Neuronal stem cell (in vitro differentiated cells): ENCODE measurements at regions not wholly inside any gene's neighbourhood (a gene's known extent, or its start where the extent isn't known, plus 50 kb on each side); places are given as distances from the start of the nearest gene placed in this dataset.
A peak's percentile ranks its signal among the peaks of the same experiment; 100 is the strongest.

Experiments
- DNase-seq: peaks from one replicate; pipeline ENCODE4 v3.0.0-alpha.2; 2013; ENCODE audit warnings: low spot score
- H2AFZ ChIP-seq: one replicate; pipeline ENCODE4 v1.6.1; 2013; ENCODE audit warnings: mild to moderate bottlenecking, low read length, inconsistent platforms
- H2AK5ac ChIP-seq: 2 replicates; pipeline ENCODE4 v1.6.1; 2013; ENCODE audit warnings: low read depth, mild to moderate bottlenecking, inconsistent platforms, low read length, moderate library complexity, mixed read lengths
- H2BK120ac ChIP-seq: 2 replicates; pipeline ENCODE4 v1.6.1; 2013; ENCODE audit warnings: low read depth, mild to moderate bottlenecking, inconsistent platforms, low read length, moderate library complexity, mixed read lengths
- H2BK12ac ChIP-seq: one replicate; pipeline ENCODE4 v1.6.1; 2013; ENCODE audit warnings: low read length, inconsistent platforms
- H2BK15ac ChIP-seq: 2 replicates; pipeline ENCODE4 v1.6.1; 2013; ENCODE audit warnings: mild to moderate bottlenecking, low read length, inconsistent platforms, mixed read lengths
- H2BK5ac ChIP-seq: one replicate; pipeline ENCODE4 v1.6.1; 2013; ENCODE audit warnings: inconsistent platforms, mild to moderate bottlenecking, low read length, moderate library complexity
- H3K14ac ChIP-seq: one replicate; pipeline ENCODE4 v1.6.1; 2013; ENCODE audit warnings: low read length, inconsistent platforms
- H3K18ac ChIP-seq: 2 replicates; pipeline ENCODE4 v1.6.1; 2013; ENCODE audit warnings: low read length, inconsistent platforms
- H3K23ac ChIP-seq: 2 replicates; pipeline ENCODE4 v1.6.1; 2013; ENCODE audit warnings: low read depth, mild to moderate bottlenecking, mixed read lengths, low read length, inconsistent platforms; ENCODE audit not compliant: poor library complexity
- H3K27ac ChIP-seq: replicated peaks from 3 replicates; pipeline ENCODE4 v1.5.1; 2013; ENCODE audit warnings: low read length, inconsistent platforms
- H3K27me3 ChIP-seq, 3 experiments: 2 replicates each; pipeline ENCODE4 v1.6.1; 2013; ENCODE audit warnings: low read length in 3 of 3, mild to moderate bottlenecking in 2 of 3, inconsistent platforms in 1 of 3, low read depth in 1 of 3, mixed read lengths in 1 of 3, moderate library complexity in 1 of 3; ENCODE audit not compliant: control insufficient read depth in 3 of 3, insufficient read depth in 3 of 3
- H3K36me3 ChIP-seq, 2 donors: replicated peaks in 1 of 2; 2 replicates each; pipeline ENCODE4 v1.6.1; 2013; ENCODE audit warnings: low read length in 2 of 2; ENCODE audit not compliant: control insufficient read depth in 2 of 2, insufficient read depth in 2 of 2
- H3K4ac ChIP-seq: 2 replicates; pipeline ENCODE4 v1.6.1; 2013; ENCODE audit warnings: inconsistent platforms, mild to moderate bottlenecking, low read length, moderate library complexity
- H3K4me1 ChIP-seq, 2 donors: 1 replicate in 1 of 2; 2 replicates in 1 of 2; pipeline ENCODE4 v1.6.1; 2013; ENCODE audit warnings: low read length in 2 of 2, low read depth in 1 of 2; ENCODE audit not compliant: control insufficient read depth in 2 of 2, insufficient read depth in 1 of 2
- H3K4me2 ChIP-seq: one replicate; pipeline ENCODE4 v1.6.1; 2013; ENCODE audit warnings: mild to moderate bottlenecking, low read length, inconsistent platforms; ENCODE audit not compliant: insufficient read depth, poor library complexity, severe bottlenecking
- H3K4me3 ChIP-seq, 2 donors: 2 replicates each; pipeline ENCODE4 v1.5.1; 2013; ENCODE audit warnings: low read length in 2 of 2, mild to moderate bottlenecking in 2 of 2, inconsistent platforms in 1 of 2, moderate library complexity in 1 of 2
- H3K79me1 ChIP-seq: one replicate; pipeline ENCODE4 v1.6.1; 2013; ENCODE audit warnings: low read depth, mild to moderate bottlenecking, inconsistent platforms, low read length, moderate library complexity
- H3K9ac ChIP-seq: one replicate; pipeline ENCODE4 v1.6.1; 2013; ENCODE audit warnings: mild to moderate bottlenecking, low read depth, low read length, inconsistent platforms; ENCODE audit not compliant: poor library complexity
- H3K9me3 ChIP-seq, 2 donors: replicated peaks in 1 of 2; 2 replicates each; pipeline versions ENCODE3 to v1.6.1; 2013; ENCODE audit warnings: low read length in 2 of 2, mild to moderate bottlenecking in 2 of 2, inconsistent platforms in 1 of 2, low read depth in 1 of 2, mixed read lengths in 1 of 2, moderate library complexity in 1 of 2; ENCODE audit not compliant: control insufficient read depth in 2 of 2, insufficient read depth in 1 of 2
- H4K8ac ChIP-seq: one replicate; pipeline ENCODE4 v1.6.1; 2013; ENCODE audit warnings: low read depth, mild to moderate bottlenecking, inconsistent platforms, low read length, moderate library complexity
- H4K91ac ChIP-seq: one replicate; pipeline ENCODE4 v1.6.1; 2013; ENCODE audit warnings: low read length, low read depth, mild to moderate bottlenecking, inconsistent platforms; ENCODE audit not compliant: poor library complexity
- WGBS, 2 donors: extraction: QIAGEN DNeasy Blood & Tissue Kit; methylation state at CpG; one replicate each; pipeline ENCODE4 v1.1.7; 2013; ENCODE audit warnings: missing lambda C conversion rate in 2 of 2, mixed read lengths in 1 of 2; ENCODE audit not compliant: insufficient read length in 2 of 2, insufficient replicate concordance in 1 of 2; ENCODE audit errors: extremely low coverage in 2 of 2; 5-methylcytosine and 5-hydroxymethylcytosine counted together

GRCh38 chr9:126228781-126229444 lies 97.7 kb upstream of the MVB12B start:
- no peak overlapping the region for H3K4ac ChIP-seq
- no peak overlapping the region for H2BK12ac ChIP-seq
- peaks cover 0 to 33% (median 5%) of the 10 kb centered on the region in 3 experiments for H3K27me3 ChIP-seq
- H3K4me2 ChIP-seq, result no peak overlapping the region
- H4K91ac ChIP-seq, result no peak overlapping the region
- peak overlapping the region; percentile 53 for H3K18ac ChIP-seq
- H3K36me3 ChIP-seq, result no peaks in the 10 kb centered on the region
- H2BK15ac ChIP-seq, result no peak overlapping the region
- no peak overlapping the region for H3K27ac ChIP-seq
- peak overlapping the region; percentile 94 for H2AK5ac ChIP-seq
- no peak overlapping the region for H2BK5ac ChIP-seq
- peak overlapping the region; percentile 63 for H3K14ac ChIP-seq
- no peaks in the 10 kb centered on the region for H3K79me1 ChIP-seq
- no peaks in the 10 kb centered on the region for H3K9me3 ChIP-seq
- DNase-seq, result peak; percentile 66
- H3K23ac ChIP-seq, result peak overlapping the region; percentile 15
- no peak overlapping the region for H3K9ac ChIP-seq
- H3K4me3 ChIP-seq, result no peak overlapping the region
- H2BK120ac ChIP-seq, result no peak overlapping the region
- WGBS, 2 donors, result no CpG with 5 or more reads among the region's 19 CpGs
- peak overlapping the region; percentile 68 for H4K8ac ChIP-seq
- H2AFZ ChIP-seq, result no peak overlapping the region
- H3K4me1 ChIP-seq, result peaks cover 0 to 4% of the 10 kb centered on the region in 2 donors

GRCh38 chr9:126229501-126229900 lies 97.1 kb upstream of the MVB12B start:
- Histone ChIP-seq H2BK5ac (no peak overlapping the region), H3K27me3 (peaks cover 0 to 27% (median 5%) of the 10 kb centered on the region in 3 experiments)

DNA sequence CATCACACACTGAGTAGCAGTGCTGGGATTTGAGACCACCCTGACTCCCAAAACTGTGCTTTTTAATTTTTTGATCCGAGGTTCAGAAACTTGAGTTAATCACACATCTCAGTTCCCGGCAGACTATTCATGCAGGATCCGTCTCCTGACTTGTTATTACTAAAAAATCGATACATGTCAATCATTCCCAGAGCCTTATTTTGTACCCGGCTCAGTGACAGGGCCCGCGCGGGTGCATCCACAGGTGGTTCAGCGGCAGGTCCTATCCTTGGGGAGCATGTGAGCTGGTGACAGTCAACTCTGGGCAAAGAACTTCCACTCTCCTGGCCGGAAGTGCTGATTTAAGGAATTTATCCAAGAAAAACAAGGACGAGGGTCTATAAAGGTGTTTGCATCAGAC lies 95.9 kb upstream of the MVB12B start:
- Histone ChIP-seq H2BK120ac (no peak overlapping the region), H3K4me2 (no peak overlapping the region), H3K9me3 (no peaks in the 10 kb centered on the region), H3K14ac (no peak overlapping the region), H3K79me1 (no peaks in the 10 kb centered on the region), H2AK5ac (no peak overlapping the region), H2BK15ac (no peak overlapping the region), H2BK5ac (no peak overlapping the region), H3K36me3 (no peaks in the 10 kb centered on the region), H3K27ac (no peak overlapping the region), H2BK12ac (no peak overlapping the region), H3K4me1 (peaks cover 0 to 4% of the 10 kb centered on the region in 2 donors), H3K27me3 (peaks cover 0 to 21% (median 5%) of the 10 kb centered on the region in 3 experiments), H3K18ac (no peak overlapping the region), H4K8ac (no peak overlapping the region), H4K91ac (no peak overlapping the region), H2AFZ (no peak overlapping the region), H3K4ac (no peak overlapping the region), H3K9ac (no peak overlapping the region), H3K4me3 (no peak overlapping the region), H3K23ac (no peak overlapping the region)
- no peak for DNase-seq
- no CpG with 5 or more reads among the region's 11 CpGs for WGBS, 2 donors

More at GRCh38 chr9:126229501-126229900, 97.1 kb upstream of the MVB12B start:
- Histone ChIP-seq H3K27ac (no peak overlapping the region), H3K4me3 (no peak overlapping the region), H3K4me1 (peaks cover 0 to 4% of the 10 kb centered on the region in 2 donors), H3K79me1 (no peaks in the 10 kb centered on the region), H3K23ac (no peak overlapping the region), H3K4me2 (no peak overlapping the region), H3K9me3 (no peaks in the 10 kb centered on the region), H3K36me3 (no peaks in the 10 kb centered on the region), H4K91ac (no peak overlapping the region), H4K8ac (no peak overlapping the region), H3K18ac (no peak overlapping the region), H3K4ac (no peak overlapping the region), H2BK12ac (no peak overlapping the region), H3K9ac (no peak overlapping the region), H2AFZ (no peak overlapping the region), H3K14ac (no peak overlapping the region), H2BK120ac (no peak overlapping the region), H2BK15ac (no peak overlapping the region), H2AK5ac (no peak overlapping the region)
- WGBS, 2 donors, result no CpG with 5 or more reads among the region's 3 CpGs
- no peak for DNase-seq

DNA sequence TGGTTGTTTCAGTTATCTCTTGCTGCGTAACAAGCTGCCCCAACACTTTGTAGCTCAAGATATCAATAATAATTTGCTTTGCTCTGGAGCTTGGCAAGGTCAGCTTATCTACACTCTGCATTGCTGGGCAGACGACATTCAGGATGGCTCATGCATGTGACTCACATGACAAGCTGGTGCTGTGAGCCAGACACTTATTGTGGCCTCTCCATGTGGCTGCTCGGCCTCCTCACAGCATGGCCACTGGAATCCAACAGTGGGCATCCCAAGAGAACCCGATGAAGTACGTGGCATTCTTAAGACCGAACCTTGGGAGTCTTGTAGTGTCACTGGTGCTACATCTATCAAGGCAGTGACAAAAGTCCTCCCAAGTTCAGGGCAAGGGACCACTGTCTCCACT lies 94.2 kb upstream of the MVB12B start:
- no peak overlapping the region for H3K4me3 ChIP-seq
- no peak overlapping the region for H2BK120ac ChIP-seq
- no peak overlapping the region for H3K23ac ChIP-seq
- no peak overlapping the region for H3K14ac ChIP-seq
- no peak overlapping the region for H2BK5ac ChIP-seq
- no peak overlapping the region for H2AFZ ChIP-seq
- DNase-seq, result no peak
- no peak overlapping the region for H2BK15ac ChIP-seq
- H2AK5ac ChIP-seq, result no peak overlapping the region
- no peaks in the 10 kb centered on the region for H3K9me3 ChIP-seq
- no peak overlapping the region for H3K9ac ChIP-seq
- H3K27me3 ChIP-seq, result peaks cover 0 to 12% (median 5%) of the 10 kb centered on the region in 3 experiments
- no peak overlapping the region for H4K8ac ChIP-seq
- H3K36me3 ChIP-seq, result no peaks in the 10 kb centered on the region
- H2BK12ac ChIP-seq, result no peak overlapping the region
- no peaks in the 10 kb centered on the region for H3K79me1 ChIP-seq
- H3K4me1 ChIP-seq, result peaks cover 0 to 4% of the 10 kb centered on the region in 2 donors
- H3K4me2 ChIP-seq, result no peak overlapping the region
- H4K91ac ChIP-seq, result no peak overlapping the region
- no CpG with 5 or more reads among the region's 6 CpGs for WGBS, 2 donors
- H3K18ac ChIP-seq, result no peak overlapping the region
- no peak overlapping the region for H3K4ac ChIP-seq
- H3K27ac ChIP-seq, result no peak overlapping the region
